22Rv1 (cell line): ENCODE measurements at regions not wholly inside any gene's neighbourhood (a gene's known extent, or its start where the extent isn't known, plus 50 kb on each side); places are given as distances from the start of the nearest gene placed in this dataset.

Experiments
- ZFX ChIP-seq: fragments of 450-650 bp; IDR thresholded peaks from 2 replicates; pipeline ENCODE4 v1.6.1; 2017; ENCODE audit warnings: antibody characterized with exemption, borderline replicate concordance
- TF ChIP-seq, protein P1 (sequence below): fragments of 450-650 bp; IDR thresholded peaks from 2 replicates; pipeline ENCODE4 v1.5.1; 2017; ENCODE audit warnings: mild to moderate bottlenecking

GRCh38 chr1:58976294-58976693 is 192.4 kb upstream of the JUN start:
- TF ChIP-seq, protein P1, sequence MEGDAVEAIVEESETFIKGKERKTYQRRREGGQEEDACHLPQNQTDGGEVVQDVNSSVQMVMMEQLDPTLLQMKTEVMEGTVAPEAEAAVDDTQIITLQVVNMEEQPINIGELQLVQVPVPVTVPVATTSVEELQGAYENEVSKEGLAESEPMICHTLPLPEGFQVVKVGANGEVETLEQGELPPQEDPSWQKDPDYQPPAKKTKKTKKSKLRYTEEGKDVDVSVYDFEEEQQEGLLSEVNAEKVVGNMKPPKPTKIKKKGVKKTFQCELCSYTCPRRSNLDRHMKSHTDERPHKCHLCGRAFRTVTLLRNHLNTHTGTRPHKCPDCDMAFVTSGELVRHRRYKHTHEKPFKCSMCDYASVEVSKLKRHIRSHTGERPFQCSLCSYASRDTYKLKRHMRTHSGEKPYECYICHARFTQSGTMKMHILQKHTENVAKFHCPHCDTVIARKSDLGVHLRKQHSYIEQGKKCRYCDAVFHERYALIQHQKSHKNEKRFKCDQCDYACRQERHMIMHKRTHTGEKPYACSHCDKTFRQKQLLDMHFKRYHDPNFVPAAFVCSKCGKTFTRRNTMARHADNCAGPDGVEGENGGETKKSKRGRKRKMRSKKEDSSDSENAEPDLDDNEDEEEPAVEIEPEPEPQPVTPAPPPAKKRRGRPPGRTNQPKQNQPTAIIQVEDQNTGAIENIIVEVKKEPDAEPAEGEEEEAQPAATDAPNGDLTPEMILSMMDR = no peak
- no peak for TF ChIP-seq ZFX
